BLaER1 treated with 17β-estradiol and CSF1 and Interleukin-3, amounts not matched to agents 10 nM and 100 nM (cell line): ENCODE measurements at regions not wholly inside any gene's neighbourhood (a gene's known extent, or its start where the extent isn't known, plus 50 kb on each side); places are given as distances from the start of the nearest gene placed in this dataset.

Experiments
- H3K27ac ChIP-seq, 11 experiments: shearing (Covaris generic); formaldehyde crosslinking; 2 replicates each; pipeline ENCODE4 v1.8.1; 2022
- H3K27me3 ChIP-seq, 11 experiments: shearing (Covaris generic); formaldehyde crosslinking; 2 replicates each; pipeline ENCODE4 v1.8.1; 2022
- H3K36me3 ChIP-seq, 11 experiments: shearing (Covaris generic); formaldehyde crosslinking; 2 replicates each; pipeline ENCODE4 v1.8.1; 2022
- H3K4me1 ChIP-seq, 10 experiments: shearing (Covaris generic); formaldehyde crosslinking; 2 replicates each; pipeline ENCODE4 v1.8.1; 2022
- H3K4me2 ChIP-seq, 11 experiments: shearing (Covaris generic); formaldehyde crosslinking; 2 replicates each; pipeline ENCODE4 v1.8.1; 2022
- H3K4me3 ChIP-seq, 10 experiments: shearing (Covaris generic); formaldehyde crosslinking; 2 replicates each; pipeline ENCODE4 v1.8.1; 2022
- H3K9ac ChIP-seq, 11 experiments: shearing (Covaris generic); formaldehyde crosslinking; 2 replicates each; pipeline ENCODE4 v1.8.1; 2022
- H3K9me3 ChIP-seq, 11 experiments: shearing (Covaris generic); formaldehyde crosslinking; replicated peaks in 1 of 11; 2 replicates each; pipeline ENCODE4 v1.8.1; 2022
- H4K20me1 ChIP-seq, 11 experiments: shearing (Covaris generic); formaldehyde crosslinking; 2 replicates each; pipeline ENCODE4 v1.8.1; 2022
- Cebpa-rat ChIP-seq, 11 experiments: shearing (Covaris generic); IDR thresholded peaks; 2 replicates each; pipeline ENCODE4 v1.8.1; 2022

GRCh38 chr13:83232626-83233025, 649.6 kb downstream of the SLITRK1 start:
- Histone ChIP-seq H3K9ac (no peak overlapping the region), H3K9me3 (no peaks in the 10 kb centered on the region), H3K4me1 (peaks cover 0 to 6% (median 0%) of the 10 kb centered on the region in 10 experiments; a peak in 2 of 20 replicates), H3K4me2 (no peak overlapping the region), H4K20me1 (no peaks in the 10 kb centered on the region; a peak in 1 of 22 replicates), H3K27me3 (no peaks in the 10 kb centered on the region), H3K4me3 (no peak overlapping the region), H3K36me3 (no peaks in the 10 kb centered on the region), H3K27ac (no peak overlapping the region)
- TF ChIP-seq Cebpa-rat (IDR thresholded peaks at IDR 0.05), result no peak

GRCh38 chr13:83229574-83230305, 652.5 kb downstream of the SLITRK1 start:
- H4K20me1 ChIP-seq, result no peaks in the 10 kb centered on the region; a peak in 1 of 22 replicates
- H3K27ac ChIP-seq, result no peak overlapping the region
- peaks cover 0 to 2% (median 0%) of the 10 kb centered on the region in 10 experiments; a peak in 2 of 20 replicates for H3K4me1 ChIP-seq
- H3K4me3 ChIP-seq, result no peak overlapping the region
- no peak overlapping the region for H3K4me2 ChIP-seq
- H3K36me3 ChIP-seq, result no peaks in the 10 kb centered on the region
- H3K9me3 ChIP-seq, result no peaks in the 10 kb centered on the region
- H3K27me3 ChIP-seq, result no peaks in the 10 kb centered on the region
- no peak overlapping the region for H3K9ac ChIP-seq
- TF ChIP-seq Cebpa-rat (IDR thresholded peaks at IDR 0.05), result no peak

- no peak for TF ChIP-seq Cebpa-rat (IDR thresholded peaks at IDR 0.05)
- no peaks in the 10 kb centered on the region for H3K9me3 ChIP-seq
- H3K9ac ChIP-seq, result no peak overlapping the region
- H3K4me1 ChIP-seq, result no peaks in the 10 kb centered on the region
- no peaks in the 10 kb centered on the region for H4K20me1 ChIP-seq
- no peak overlapping the region for H3K4me2 ChIP-seq
- H3K27me3 ChIP-seq, result no peaks in the 10 kb centered on the region
- H3K4me3 ChIP-seq, result no peak overlapping the region
- no peaks in the 10 kb centered on the region for H3K36me3 ChIP-seq
- H3K27ac ChIP-seq, result no peak overlapping the region
Measured at GRCh38 chr13:83223546-83223945, 658.7 kb downstream of the SLITRK1 start.

- no peaks in the 10 kb centered on the region for H3K9me3 ChIP-seq
- no peak for TF ChIP-seq Cebpa-rat (IDR thresholded peaks at IDR 0.05)
- no peak overlapping the region for H3K27ac ChIP-seq
- no peak overlapping the region for H3K4me3 ChIP-seq
- H3K4me2 ChIP-seq, result no peak overlapping the region
- no peaks in the 10 kb centered on the region for H3K36me3 ChIP-seq
- no peaks in the 10 kb centered on the region for H3K4me1 ChIP-seq
- H3K27me3 ChIP-seq, result no peaks in the 10 kb centered on the region
- no peak overlapping the region for H3K9ac ChIP-seq
- H4K20me1 ChIP-seq, result no peaks in the 10 kb centered on the region
Measured at GRCh38 chr13:83221813-83222241, 660.4 kb downstream of the SLITRK1 start.

- H3K9ac ChIP-seq, result no peak overlapping the region
- no peaks in the 10 kb centered on the region for H4K20me1 ChIP-seq
- H3K4me2 ChIP-seq, result no peak overlapping the region
- no peak overlapping the region for H3K27ac ChIP-seq
- H3K27me3 ChIP-seq, result no peaks in the 10 kb centered on the region
- H3K4me3 ChIP-seq, result no peak overlapping the region
- no peak for TF ChIP-seq Cebpa-rat (IDR thresholded peaks at IDR 0.05)
- H3K36me3 ChIP-seq, result no peaks in the 10 kb centered on the region
- no peaks in the 10 kb centered on the region for H3K9me3 ChIP-seq
- H3K4me1 ChIP-seq, result no peaks in the 10 kb centered on the region
Measured at GRCh38 chr13:83221256-83221655, 661.0 kb downstream of the SLITRK1 start.

GRCh38 chr13:83220241-83220640, 662.0 kb downstream of the SLITRK1 start:
- H4K20me1 ChIP-seq, result no peaks in the 10 kb centered on the region
- H3K27me3 ChIP-seq, result no peaks in the 10 kb centered on the region
- no peaks in the 10 kb centered on the region for H3K36me3 ChIP-seq
- no peak overlapping the region for H3K9ac ChIP-seq
- no peak overlapping the region for H3K27ac ChIP-seq
- no peak overlapping the region for H3K4me2 ChIP-seq
- no peak for TF ChIP-seq Cebpa-rat (IDR thresholded peaks at IDR 0.05)
- H3K4me1 ChIP-seq, result no peaks in the 10 kb centered on the region
- H3K9me3 ChIP-seq, result no peaks in the 10 kb centered on the region
- H3K4me3 ChIP-seq, result no peak overlapping the region

GRCh38 chr13:83219832-83220231, 662.4 kb downstream of the SLITRK1 start:
- H3K9me3 ChIP-seq, result no peaks in the 10 kb centered on the region
- H3K27ac ChIP-seq, result no peak overlapping the region
- H3K9ac ChIP-seq, result no peak overlapping the region
- no peaks in the 10 kb centered on the region for H3K36me3 ChIP-seq
- no peak overlapping the region for H3K4me3 ChIP-seq
- no peak for TF ChIP-seq Cebpa-rat (IDR thresholded peaks at IDR 0.05)
- H3K4me2 ChIP-seq, result no peak overlapping the region
- H3K4me1 ChIP-seq, result no peaks in the 10 kb centered on the region
- H4K20me1 ChIP-seq, result no peaks in the 10 kb centered on the region
- no peaks in the 10 kb centered on the region for H3K27me3 ChIP-seq

- Histone ChIP-seq H3K9me3 (peaks cover 0 to 8% (median 0%) of the 10 kb centered on the region in 11 experiments; a peak in 6 of 22 replicates), H3K4me2 (no peak overlapping the region), H3K4me1 (no peaks in the 10 kb centered on the region), H3K4me3 (no peak overlapping the region), H3K27ac (no peak overlapping the region), H3K9ac (no peak overlapping the region), H3K36me3 (no peaks in the 10 kb centered on the region), H3K27me3 (no peaks in the 10 kb centered on the region), H4K20me1 (no peaks in the 10 kb centered on the region)
- TF ChIP-seq Cebpa-rat (IDR thresholded peaks at IDR 0.05), result no peak
Measured at GRCh38 chr13:83216479-83217245, 665.6 kb downstream of the SLITRK1 start.

GRCh38 chr13:83215627-83216026, 666.6 kb downstream of the SLITRK1 start:
- Histone ChIP-seq H3K27ac (no peak overlapping the region), H3K36me3 (no peaks in the 10 kb centered on the region), H3K27me3 (no peaks in the 10 kb centered on the region), H3K4me2 (no peak overlapping the region), H4K20me1 (no peaks in the 10 kb centered on the region), H3K4me1 (no peaks in the 10 kb centered on the region), H3K4me3 (no peak overlapping the region), H3K9me3 (peaks cover 0 to 10% (median 0%) of the 10 kb centered on the region in 11 experiments; a peak in 6 of 22 replicates), H3K9ac (no peak overlapping the region)
- no peak for TF ChIP-seq Cebpa-rat (IDR thresholded peaks at IDR 0.05)
